ENCODE measurements at regions not wholly inside any gene's neighbourhood (a gene's known extent, or its start where the extent isn't known, plus 50 kb on each side); places are given as distances from the start of the nearest gene placed in this dataset.

DNA sequence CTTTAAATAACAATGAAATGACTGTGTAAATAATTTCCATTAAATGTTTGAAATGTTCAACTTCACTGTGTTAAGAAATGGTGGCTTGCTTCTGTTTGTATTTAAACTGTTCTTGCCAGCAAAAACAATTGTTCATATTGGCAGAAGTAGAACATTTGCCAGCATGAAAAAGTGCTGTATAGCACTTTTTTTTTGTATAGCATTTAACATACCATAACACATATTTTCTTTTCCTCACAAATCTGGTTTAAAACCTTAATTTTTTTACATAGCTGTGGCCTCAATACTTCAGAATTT is 94.1 kb downstream of the COX18 start:
- no peaks in the 10 kb centered on the region for H3K36me3 ChIP-seq (ENCODE audit: control insufficient read depth in 2 of 2, extremely low read depth in 1 of 2, insufficient read depth in 2 of 2, low read length in 2 of 2)
- POLR2A ChIA-PET: no interaction called here
- CTCF ChIA-PET: interaction anchor here (0.9 to 1.1 kb wide), 4 partner anchors 8 to 23 kb away, joined by 3 to 4 read pairs (median 3); no protein-coding TSS in a partner anchor
- peaks cover 43% of the 10 kb centered on the region for H3K4me1 ChIP-seq (ENCODE audit: control insufficient read depth, extremely low read depth, insufficient read depth, low read length)
- H3K27ac ChIP-seq (ENCODE audit: insufficient read depth, low read depth, low read length): peak overlapping the region; percentile 91
- peak overlapping the region; percentile 83 for H3K4me2 ChIP-seq (ENCODE audit: insufficient read depth, low read length)
- H3K9ac ChIP-seq (replicated peaks; ENCODE audit: extremely low read depth, insufficient read depth, low read length): peak overlapping the region; percentile 66
- TF ChIP-seq MAX (IDR thresholded peaks at IDR 0.05; ENCODE audit: insufficient read depth, insufficient read length) (no peak), JUN (IDR thresholded peaks at IDR 0.05; ENCODE audit: borderline replicate concordance, insufficient read depth, insufficient read length, low read depth) (no peak), POLR2A (IDR thresholded peaks at IDR 0.05; ENCODE audit: low read depth, low read length) (no peak), FOS (IDR thresholded peaks at IDR 0.05; ENCODE audit: borderline replicate concordance, insufficient read depth, low read length) (no peak), MYC (IDR thresholded peaks at IDR 0.05; ENCODE audit: low read depth, low read length) (no peak), POLR2AphosphoS5 (IDR thresholded peaks at IDR 0.05; ENCODE audit: insufficient read depth, low read depth, low read length) (no peak), EZH2 (IDR thresholded peaks at IDR 0.05; ENCODE audit: borderline replicate concordance, low read depth, low read length, severe bottlenecking) (no peak), GATA2 (IDR thresholded peaks at IDR 0.05; ENCODE audit: insufficient read depth, insufficient read length, low read depth, low read length) (no peak)
- TF ChIP-seq, protein P1, sequence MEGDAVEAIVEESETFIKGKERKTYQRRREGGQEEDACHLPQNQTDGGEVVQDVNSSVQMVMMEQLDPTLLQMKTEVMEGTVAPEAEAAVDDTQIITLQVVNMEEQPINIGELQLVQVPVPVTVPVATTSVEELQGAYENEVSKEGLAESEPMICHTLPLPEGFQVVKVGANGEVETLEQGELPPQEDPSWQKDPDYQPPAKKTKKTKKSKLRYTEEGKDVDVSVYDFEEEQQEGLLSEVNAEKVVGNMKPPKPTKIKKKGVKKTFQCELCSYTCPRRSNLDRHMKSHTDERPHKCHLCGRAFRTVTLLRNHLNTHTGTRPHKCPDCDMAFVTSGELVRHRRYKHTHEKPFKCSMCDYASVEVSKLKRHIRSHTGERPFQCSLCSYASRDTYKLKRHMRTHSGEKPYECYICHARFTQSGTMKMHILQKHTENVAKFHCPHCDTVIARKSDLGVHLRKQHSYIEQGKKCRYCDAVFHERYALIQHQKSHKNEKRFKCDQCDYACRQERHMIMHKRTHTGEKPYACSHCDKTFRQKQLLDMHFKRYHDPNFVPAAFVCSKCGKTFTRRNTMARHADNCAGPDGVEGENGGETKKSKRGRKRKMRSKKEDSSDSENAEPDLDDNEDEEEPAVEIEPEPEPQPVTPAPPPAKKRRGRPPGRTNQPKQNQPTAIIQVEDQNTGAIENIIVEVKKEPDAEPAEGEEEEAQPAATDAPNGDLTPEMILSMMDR (IDR thresholded peaks at IDR 0.05; ENCODE audit: extremely low read depth in 1 of 2, insufficient read depth in 1 of 2, low read depth in 1 of 2, low read length in 2 of 2): no peak
- DNase-seq (ENCODE audit: low read depth, low spot score) (no peak), FAIRE-seq (no peak)
- no peak overlapping the region for H2AFZ ChIP-seq (ENCODE audit: low read depth, low read length)
- H3K9me1 ChIP-seq (replicated peaks; ENCODE audit: control insufficient read depth, extremely low read depth, insufficient read depth, low read length): no peaks in the 10 kb centered on the region
- H3K9me3 ChIP-seq (replicated peaks; ENCODE audit: control insufficient read depth, insufficient read depth, low read length): no peaks in the 10 kb centered on the region
- no peaks in the 10 kb centered on the region for H4K20me1 ChIP-seq (replicated peaks; ENCODE audit: control insufficient read depth, extremely low read depth, insufficient read depth, low read length)
- dilution Hi-C loops (cut with MboI; ENCODE audit: extremely low pct_ligation_motif_present, low sequenced_read_pairs): no loop called here
- H3K79me2 ChIP-seq (ENCODE audit: control insufficient read depth, insufficient read depth, low read length): no peaks in the 10 kb centered on the region
- BruUV-seq (replicated peaks): no TSS peak
- H3K4me3 ChIP-seq (replicated peaks in 1 of 3; ENCODE audit: insufficient read depth in 1 of 3, low read depth in 1 of 3, low read length in 3 of 3): no peak overlapping the region
- H3K27me3 ChIP-seq (ENCODE audit: control insufficient read depth in 2 of 2, insufficient read depth in 2 of 2, low read length in 2 of 2): no peaks in the 10 kb centered on the region
- intact Hi-C loops (cut with micrococcal nuclease): loop anchor here (2.0 to 10.0 kb wide), 3 partner anchors 93 to 411 kb away; partner anchors contain the start of genes ADAMTS3, ANKRD17 and COX18
